WERI-Rb-1 (cell line): ENCODE measurements at regions not wholly inside any gene's neighbourhood (a gene's known extent, or its start where the extent isn't known, plus 50 kb on each side); places are given as distances from the start of the nearest gene placed in this dataset.
"Not testable (repeated sequence)": the region's sequence is repeated elsewhere in the genome, so short reads cannot be mapped to it uniquely, and the experiment has no call there.

Source experiments
- DNase-seq: peaks from one replicate; pipeline ENCODE4 v3.0.0-alpha.2; 2020
- H3K27ac ChIP-seq: fragments of 250-450 bp; sonication (Bioruptor Pico); 2 replicates; pipeline ENCODE4 v1.5.1; 2020; ENCODE audit warnings: mild to moderate bottlenecking, moderate library complexity
- H3K27me3 ChIP-seq: fragments of 250-450 bp; sonication (Bioruptor Pico); 2 replicates; pipeline ENCODE4 v1.5.1; 2021; ENCODE audit warnings: mild to moderate bottlenecking, low read depth, moderate library complexity; ENCODE audit not compliant: insufficient read depth, severe bottlenecking
- H3K36me3 ChIP-seq: fragments of 250-450 bp; sonication (Bioruptor Pico); 2 replicates; pipeline ENCODE4 v1.5.1; 2020; ENCODE audit warnings: mild to moderate bottlenecking, moderate library complexity
- H3K4me3 ChIP-seq: 2 replicates; pipeline ENCODE4 v1.5.1; 2011; ENCODE audit warnings: low read depth, mild to moderate bottlenecking, control low read depth, low read length
- H3K9me3 ChIP-seq: fragments of 250-450 bp; sonication (Bioruptor Pico); 2 replicates; pipeline ENCODE4 v1.5.1; 2021; ENCODE audit warnings: mild to moderate bottlenecking, moderate library complexity; ENCODE audit not compliant: severe bottlenecking
- TF ChIP-seq, protein P1 (sequence below): IDR thresholded peaks from 2 replicates; pipeline ENCODE4 v1.5.1; 2011; ENCODE audit warnings: low read depth, mild to moderate bottlenecking, control low read depth, inconsistent platforms, low read length

DNA sequence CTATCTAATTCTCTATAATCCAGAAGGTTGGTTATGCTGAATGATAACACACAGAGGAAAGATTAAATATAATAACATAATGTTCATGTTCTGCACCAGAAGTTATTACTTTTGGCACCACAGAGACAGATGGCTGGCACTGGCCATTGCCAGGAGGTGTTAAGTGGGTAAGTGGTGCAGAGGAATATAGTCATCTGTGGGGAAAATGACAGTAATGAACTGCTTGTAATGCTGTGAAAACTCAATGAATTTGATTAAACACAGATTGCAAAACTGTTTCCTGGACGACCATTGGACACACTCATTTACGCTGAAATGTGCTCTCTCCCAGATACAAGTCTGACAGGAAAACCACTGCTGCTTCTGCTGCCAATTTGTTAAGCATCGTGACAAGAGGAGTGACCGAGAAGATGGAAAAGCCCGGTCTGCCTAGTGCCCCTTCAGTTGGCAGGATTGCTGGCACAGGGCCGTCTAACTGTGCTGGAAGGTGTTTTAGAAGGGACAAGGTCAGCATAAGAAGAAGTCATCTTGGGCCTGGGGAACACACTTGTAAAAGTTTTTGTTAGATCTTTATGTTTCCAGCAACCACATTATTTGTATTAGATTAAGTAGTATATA lies 567.4 kb downstream of the CBLN4 start:
- H3K27me3 ChIP-seq = peaks cover 31% of the 10 kb centered on the region
- TF ChIP-seq, protein P1, sequence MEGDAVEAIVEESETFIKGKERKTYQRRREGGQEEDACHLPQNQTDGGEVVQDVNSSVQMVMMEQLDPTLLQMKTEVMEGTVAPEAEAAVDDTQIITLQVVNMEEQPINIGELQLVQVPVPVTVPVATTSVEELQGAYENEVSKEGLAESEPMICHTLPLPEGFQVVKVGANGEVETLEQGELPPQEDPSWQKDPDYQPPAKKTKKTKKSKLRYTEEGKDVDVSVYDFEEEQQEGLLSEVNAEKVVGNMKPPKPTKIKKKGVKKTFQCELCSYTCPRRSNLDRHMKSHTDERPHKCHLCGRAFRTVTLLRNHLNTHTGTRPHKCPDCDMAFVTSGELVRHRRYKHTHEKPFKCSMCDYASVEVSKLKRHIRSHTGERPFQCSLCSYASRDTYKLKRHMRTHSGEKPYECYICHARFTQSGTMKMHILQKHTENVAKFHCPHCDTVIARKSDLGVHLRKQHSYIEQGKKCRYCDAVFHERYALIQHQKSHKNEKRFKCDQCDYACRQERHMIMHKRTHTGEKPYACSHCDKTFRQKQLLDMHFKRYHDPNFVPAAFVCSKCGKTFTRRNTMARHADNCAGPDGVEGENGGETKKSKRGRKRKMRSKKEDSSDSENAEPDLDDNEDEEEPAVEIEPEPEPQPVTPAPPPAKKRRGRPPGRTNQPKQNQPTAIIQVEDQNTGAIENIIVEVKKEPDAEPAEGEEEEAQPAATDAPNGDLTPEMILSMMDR = no peak
- H3K4me3 ChIP-seq = no peak overlapping the region
- H3K9me3 ChIP-seq = no peaks in the 10 kb centered on the region
- DNase-seq = no peak
- H3K36me3 ChIP-seq = no peaks in the 10 kb centered on the region
- no peak overlapping the region for H3K27ac ChIP-seq

DNA sequence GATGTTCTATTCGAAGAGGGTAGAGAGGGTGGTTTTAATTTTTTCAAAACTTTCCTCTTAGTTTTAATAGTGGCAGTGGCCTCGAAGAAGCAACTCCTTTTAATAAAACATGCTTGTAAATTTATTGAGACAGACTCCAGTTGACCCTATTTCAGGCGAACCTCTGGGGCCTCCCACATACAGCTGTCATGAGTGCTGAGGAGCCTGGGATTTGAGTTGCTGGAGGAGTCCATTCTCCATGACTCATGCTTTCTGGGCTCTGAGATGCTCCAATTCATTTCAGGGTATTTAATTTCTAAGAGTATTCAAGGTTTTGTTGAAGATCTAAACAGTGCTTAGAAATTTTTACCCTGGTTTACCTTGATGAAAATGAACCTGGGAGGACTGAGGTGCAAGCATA lies 580.4 kb downstream of the CBLN4 start:
- H3K27me3 ChIP-seq = peaks cover 45% of the 10 kb centered on the region
- H3K9me3 ChIP-seq = no peaks in the 10 kb centered on the region
- no peak overlapping the region for H3K4me3 ChIP-seq
- no peak for DNase-seq
- no peaks in the 10 kb centered on the region for H3K36me3 ChIP-seq
- no peak overlapping the region for H3K27ac ChIP-seq
- TF ChIP-seq, protein P1 = no peak

GRCh38 chr20:55424476-55424875 lies 580.8 kb downstream of the CBLN4 start:
- DNase-seq = no peak
- no peaks in the 10 kb centered on the region for H3K36me3 ChIP-seq
- no peak overlapping the region for H3K4me3 ChIP-seq
- TF ChIP-seq, protein P1 = no peak
- no peaks in the 10 kb centered on the region for H3K9me3 ChIP-seq
- H3K27me3 ChIP-seq = peaks cover 41% of the 10 kb centered on the region
- no peak overlapping the region for H3K27ac ChIP-seq

- no peak overlapping the region for H3K4me3 ChIP-seq
- no peak for DNase-seq
- TF ChIP-seq, protein P1 = no peak
- peaks cover 25% of the 10 kb centered on the region for H3K27me3 ChIP-seq
- H3K27ac ChIP-seq = no peak overlapping the region
- no peaks in the 10 kb centered on the region for H3K9me3 ChIP-seq
- H3K36me3 ChIP-seq = no peaks in the 10 kb centered on the region
Observed at GRCh38 chr20:55417836-55418235, 587.5 kb downstream of the CBLN4 start.

GRCh38 chr20:55415567-55416142 lies 589.7 kb downstream of the CBLN4 start:
- DNase-seq = no peak
- TF ChIP-seq, protein P1 = peak; percentile 12; the same call in 1 of the 2 replicates
- H3K9me3 ChIP-seq = no peaks in the 10 kb centered on the region
- no peak overlapping the region for H3K27ac ChIP-seq
- no peak overlapping the region for H3K4me3 ChIP-seq
- H3K27me3 ChIP-seq = peaks cover 15% of the 10 kb centered on the region
- no peaks in the 10 kb centered on the region for H3K36me3 ChIP-seq

DNA sequence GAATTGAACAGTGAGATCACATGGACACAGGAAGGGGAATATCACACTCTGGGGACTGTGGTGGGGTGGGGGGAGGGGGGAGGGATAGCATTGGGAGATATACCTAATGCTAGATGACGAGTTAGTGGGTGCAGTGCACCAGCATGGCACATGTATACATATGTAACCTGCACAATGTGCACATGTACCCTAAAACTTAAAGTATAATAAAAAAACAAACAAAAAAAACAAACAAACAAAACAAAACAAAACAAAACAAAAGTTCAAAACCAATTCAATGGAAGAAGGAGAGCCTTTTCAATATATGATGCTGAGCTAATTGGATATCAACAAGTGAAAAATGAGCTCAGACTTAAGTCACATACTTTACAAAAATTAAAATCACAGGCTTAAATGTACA lies 592.8 kb downstream of the CBLN4 start:
- not testable (repeated sequence) for H3K4me3 ChIP-seq, H3K36me3 ChIP-seq, H3K27ac ChIP-seq

More for the DNA sequence above, 592.8 kb downstream of the CBLN4 start:
- H3K27me3 ChIP-seq, DNase-seq, H3K9me3 ChIP-seq: not testable (repeated sequence)
